ENCODE measurements at regions not wholly inside any gene's neighbourhood (a gene's known extent, or its start where the extent isn't known, plus 50 kb on each side); places are given as distances from the start of the nearest gene placed in this dataset.
"Not testable (repeated sequence)": the region's sequence is repeated elsewhere in the genome, so short reads cannot be mapped to it uniquely, and the experiment has no call there.

GRCh38 chr7:113783403-113783802 is 135.4 kb downstream of the PPP1R3A start:
- DNase-seq (ENCODE audit: low spot score): no peak

DNA sequence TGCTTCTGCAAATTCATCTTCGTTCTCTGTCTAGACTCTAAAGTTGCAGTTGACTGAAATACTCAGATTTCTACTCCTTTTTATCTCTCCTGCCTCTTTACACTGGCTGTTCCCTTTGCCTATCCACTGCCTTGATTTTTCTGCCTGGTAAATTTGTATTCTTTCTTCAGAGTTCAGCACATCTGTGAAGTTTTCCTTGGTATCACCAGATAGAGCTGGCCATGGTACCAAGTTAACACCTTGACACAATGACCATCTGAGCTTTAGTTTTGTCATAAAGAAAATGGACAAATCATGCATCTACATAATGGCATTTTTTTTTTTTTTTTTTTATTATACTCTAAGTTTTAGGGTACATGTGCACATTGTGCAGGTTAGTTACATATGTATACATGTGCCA is 143.0 kb downstream of the PPP1R3A start:
- DNase-seq (ENCODE audit: low spot score): no peak

- DNase-seq (ENCODE audit: low spot score): no peak
These were observed 143.4 kb downstream of the PPP1R3A start for GRCh38 chr7:113775401-113775800.

DNA sequence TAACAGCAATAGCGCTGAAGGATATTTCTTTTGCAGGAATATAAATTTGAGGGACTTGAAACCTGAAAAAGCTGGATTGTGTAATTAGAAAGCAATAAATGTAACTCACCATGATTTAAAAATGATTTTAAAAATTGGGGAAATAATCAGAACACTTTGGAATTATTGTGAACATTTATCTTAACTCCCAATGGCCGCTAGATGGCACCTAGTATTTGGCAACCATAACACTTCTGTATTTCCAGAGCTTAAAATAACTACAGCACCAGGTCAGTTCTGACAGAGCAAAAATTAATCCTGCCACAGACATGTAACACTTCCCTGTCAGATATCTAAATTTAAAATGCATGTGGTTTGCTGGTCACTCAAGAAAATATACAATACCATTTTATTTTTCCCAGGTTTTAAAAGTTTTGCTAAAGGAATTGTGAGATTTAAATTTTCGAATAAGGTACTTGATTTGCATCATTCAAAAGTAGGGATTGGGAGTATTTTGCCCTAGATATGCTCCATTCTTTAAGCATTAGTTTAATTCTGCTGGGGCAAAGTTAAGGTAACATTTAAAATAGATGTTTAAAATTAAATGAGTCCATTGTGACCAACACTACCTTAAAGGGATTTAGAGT is 144.5 kb downstream of the PPP1R3A start:
- no peak for DNase-seq (ENCODE audit: low spot score)

DNA sequence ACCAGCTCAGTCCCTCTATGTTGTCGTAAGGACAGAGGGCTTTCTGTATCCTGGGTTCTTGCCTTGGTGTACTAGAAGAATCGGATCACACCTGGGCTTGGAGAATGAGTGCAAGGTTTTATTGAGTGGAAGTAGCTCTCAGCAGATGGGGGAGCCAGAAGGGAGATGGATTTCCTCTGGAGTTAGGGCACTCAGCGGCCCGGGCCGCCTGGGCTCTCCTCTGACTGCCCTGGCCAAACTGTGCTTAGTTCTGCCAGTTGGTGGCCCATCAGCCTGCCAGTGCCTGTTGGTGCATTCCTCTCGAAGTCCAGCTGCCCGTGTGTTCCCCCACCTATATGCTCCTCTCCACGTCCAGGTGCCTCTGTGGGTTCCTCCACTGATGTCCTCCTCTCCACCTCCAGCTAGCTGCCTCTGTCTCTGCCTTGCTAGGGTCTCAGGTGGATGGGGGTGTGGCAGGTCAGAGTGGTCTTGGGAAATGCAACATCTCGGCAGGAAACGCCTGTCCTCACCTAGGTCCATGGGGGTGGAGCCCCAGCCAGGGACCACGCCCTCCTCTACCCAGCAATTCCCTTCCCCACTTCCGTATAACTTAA is 148.6 kb downstream of the PPP1R3A start:
- DNase-seq (ENCODE audit: low spot score): no peak

GRCh38 chr7:113768387-113768786 is 150.4 kb downstream of the PPP1R3A start:
- DNase-seq (ENCODE audit: low spot score): no peak

GRCh38 chr7:113764401-113765035 is 154.3 kb downstream of the PPP1R3A start:
- no peak for DNase-seq (ENCODE audit: low spot score)

DNA sequence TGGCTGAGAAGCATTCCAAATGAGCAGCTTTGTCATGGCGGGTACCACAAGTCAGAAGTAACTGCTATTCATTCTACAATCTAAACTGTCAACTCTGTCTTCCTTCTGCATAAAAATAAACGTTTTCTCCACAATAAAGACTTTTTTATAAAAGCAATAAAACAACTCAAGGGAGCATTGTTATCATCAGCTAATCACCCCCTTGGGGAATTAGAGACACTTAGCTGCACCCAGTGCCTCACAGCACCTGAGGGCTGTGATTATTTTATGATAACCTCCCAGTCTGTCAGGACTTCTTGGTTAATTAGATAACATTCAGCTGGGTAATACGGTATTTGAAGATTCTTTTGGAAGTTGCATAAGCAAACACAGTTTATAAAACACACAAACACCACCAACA is 155.6 kb downstream of the PPP1R3A start:
- no peak for DNase-seq (ENCODE audit: low spot score)

DNA sequence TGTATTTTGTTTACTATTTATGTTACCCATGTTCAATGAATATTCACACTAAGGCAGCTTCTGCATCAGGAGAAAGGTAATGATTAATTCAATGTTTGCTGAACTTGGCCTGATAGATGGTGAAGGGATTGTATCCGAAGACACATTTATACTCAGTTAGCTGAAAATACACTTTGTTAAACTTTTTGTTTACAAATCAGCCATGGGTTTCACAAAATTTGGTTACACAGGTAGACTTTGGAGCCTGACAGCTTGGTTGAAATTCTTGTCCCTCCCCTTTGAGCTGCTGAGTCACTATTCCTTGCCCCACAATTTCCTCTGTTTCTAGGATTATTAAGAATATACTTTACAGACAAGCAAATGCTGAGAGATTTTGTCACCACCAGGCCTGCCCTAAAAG is 162.6 kb downstream of the PPP1R3A start:
- DNase-seq (ENCODE audit: low spot score): no peak

DNA sequence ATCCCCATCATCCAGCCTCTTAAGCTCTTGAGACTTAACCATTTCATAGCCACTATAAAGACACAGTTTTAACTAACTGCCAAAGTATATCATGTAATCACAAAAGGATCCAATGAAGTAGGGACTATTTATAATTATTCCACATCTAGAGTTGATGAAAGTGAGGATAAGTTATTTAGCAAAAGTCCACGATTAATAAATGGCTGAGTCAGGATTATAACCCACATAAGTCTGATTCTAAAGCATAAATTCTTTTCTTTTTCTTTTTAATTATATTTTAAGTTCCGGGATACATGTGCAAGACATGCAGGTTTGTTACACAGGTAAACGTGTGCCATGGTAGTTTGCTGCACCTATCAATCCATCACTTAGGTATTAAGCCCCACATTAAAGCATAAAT is 166.1 kb downstream of the PPP1R3A start:
- DNase-seq (ENCODE audit: low spot score): no peak

GRCh38 chr7:113752289-113752688 is 166.5 kb downstream of the PPP1R3A start:
- no peak for DNase-seq (ENCODE audit: low spot score)

GRCh38 chr7:113751547-113751946 is 167.3 kb downstream of the PPP1R3A start:
- DNase-seq (ENCODE audit: low spot score): no peak

DNA sequence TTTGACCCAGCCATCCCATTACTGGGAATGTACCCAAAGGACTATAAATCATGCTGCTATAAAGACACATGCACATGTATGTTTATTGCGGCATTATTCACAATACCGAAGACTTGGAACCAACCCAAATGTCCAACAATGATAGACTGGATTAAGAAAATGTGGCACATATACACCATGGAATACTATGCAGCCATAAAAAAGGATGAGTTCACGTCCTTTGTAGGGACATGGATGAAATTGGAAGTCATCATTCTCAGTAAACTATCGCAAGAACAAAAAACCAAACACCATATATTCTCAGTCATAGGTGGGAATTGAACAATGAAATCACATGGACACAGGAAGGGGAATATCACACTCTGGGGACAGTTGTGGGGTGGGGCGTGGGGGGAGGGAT is 170.4 kb downstream of the PPP1R3A start:
- DNase-seq (ENCODE audit: low spot score): not testable (repeated sequence)

DNA sequence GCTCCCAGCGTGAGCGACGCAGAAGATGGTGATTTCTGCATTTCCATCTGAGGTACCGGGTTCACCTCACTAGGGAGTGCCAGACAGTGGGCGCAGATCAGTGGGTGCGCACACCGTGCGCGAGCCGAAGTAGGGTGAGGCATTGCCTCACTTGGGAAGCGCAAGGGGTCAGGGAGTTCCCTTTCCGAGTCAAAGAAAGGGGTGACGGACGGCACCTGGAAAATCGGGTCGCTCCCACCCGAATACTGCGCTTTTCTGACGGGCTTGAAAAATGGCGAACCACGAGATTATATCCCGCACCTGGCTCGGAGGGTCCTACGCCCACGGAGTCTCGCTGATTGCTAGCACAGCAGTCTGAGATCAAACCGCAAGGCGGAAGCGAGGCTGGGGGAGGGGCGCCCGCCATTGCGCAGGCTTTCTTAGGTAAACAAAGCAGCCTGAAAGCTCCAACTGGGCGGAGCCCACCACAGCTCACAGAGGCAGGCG is 175.8 kb downstream of the PPP1R3A start:
- DNase-seq (ENCODE audit: low spot score): not testable (repeated sequence)

GRCh38 chr7:113742377-113742776 is 176.4 kb downstream of the PPP1R3A start:
- DNase-seq (ENCODE audit: low spot score): no peak

DNA sequence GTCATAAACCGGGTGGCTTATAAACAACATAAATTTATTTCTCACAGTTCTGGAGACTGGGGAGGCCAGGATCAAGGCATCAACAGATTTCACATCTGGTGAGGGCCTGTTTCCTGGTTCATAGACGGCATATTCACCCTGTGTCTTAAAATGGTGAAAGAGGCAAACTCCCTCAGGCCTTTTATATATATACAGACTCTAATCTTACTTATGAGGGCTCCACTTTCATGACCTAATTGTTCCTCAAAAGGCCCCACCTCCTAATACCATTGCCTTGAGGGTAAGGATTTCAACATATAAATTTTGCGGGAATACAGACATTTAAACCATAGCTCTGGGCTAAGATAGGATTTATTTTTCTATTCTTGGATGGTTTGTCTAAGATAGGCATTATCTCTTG is 187.2 kb downstream of the PPP1R3A start:
- no peak for DNase-seq (ENCODE audit: low spot score)

DNA sequence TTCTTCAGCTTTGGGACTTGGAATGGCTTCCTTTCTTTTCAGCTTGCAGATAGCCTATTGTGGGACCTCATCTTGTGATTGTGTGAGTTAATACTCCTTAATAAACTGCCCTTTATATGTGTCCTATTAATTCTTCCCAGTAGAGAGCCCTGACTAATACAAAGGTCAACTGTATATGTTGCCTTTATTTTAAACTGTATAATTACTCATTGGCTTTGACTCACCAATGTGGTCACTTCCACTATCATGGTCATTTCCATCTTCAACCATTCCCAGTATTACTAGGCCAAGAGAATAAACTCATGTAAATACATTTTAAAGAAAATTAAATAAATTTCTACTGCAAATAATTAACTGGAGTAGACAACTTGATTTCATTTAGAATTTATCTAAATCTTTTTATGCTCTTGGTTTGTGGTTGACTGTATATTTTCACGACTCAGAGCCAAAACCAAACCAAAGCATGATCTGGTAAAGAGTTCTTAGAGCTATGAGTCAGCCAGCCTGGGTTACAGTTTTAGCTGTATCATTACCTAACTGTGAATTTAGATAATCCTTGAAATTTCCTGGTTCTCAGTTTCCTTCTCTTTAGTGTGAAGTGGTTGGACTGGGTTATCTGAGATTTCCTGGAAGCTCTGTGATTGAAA is 188.4 kb downstream of the PPP1R3A start:
- DNase-seq (ENCODE audit: low spot score): no peak

- DNase-seq (ENCODE audit: low spot score): no peak
These were observed 191.3 kb downstream of the PPP1R3A start for GRCh38 chr7:113727486-113727885.

GRCh38 chr7:113722006-113722405 is 196.8 kb downstream of the PPP1R3A start:
- no peak for DNase-seq (ENCODE audit: low spot score)

DNA sequence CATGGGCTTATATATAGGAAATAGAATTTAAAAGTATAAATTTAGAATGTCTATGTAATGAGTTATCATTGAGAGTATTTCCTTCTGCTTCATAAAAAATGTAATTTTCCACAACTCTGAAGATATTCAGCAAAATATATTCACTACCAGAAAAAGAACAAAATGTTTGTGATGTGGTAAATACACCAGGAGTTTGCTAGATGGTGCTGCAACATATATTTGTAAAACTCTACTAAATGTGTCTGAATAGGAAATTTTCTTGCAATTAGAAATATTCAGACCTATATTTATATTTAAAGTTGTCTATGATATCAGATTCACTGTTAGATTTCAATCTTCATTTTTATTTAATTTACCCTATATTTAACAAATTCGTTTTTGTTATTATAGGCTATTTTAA is 201.1 kb downstream of the PPP1R3A start:
- DNase-seq (ENCODE audit: low spot score): no peak

- no peak for DNase-seq (ENCODE audit: low spot score)
These were observed 202.6 kb downstream of the PPP1R3A start for GRCh38 chr7:113715981-113716856.

DNA sequence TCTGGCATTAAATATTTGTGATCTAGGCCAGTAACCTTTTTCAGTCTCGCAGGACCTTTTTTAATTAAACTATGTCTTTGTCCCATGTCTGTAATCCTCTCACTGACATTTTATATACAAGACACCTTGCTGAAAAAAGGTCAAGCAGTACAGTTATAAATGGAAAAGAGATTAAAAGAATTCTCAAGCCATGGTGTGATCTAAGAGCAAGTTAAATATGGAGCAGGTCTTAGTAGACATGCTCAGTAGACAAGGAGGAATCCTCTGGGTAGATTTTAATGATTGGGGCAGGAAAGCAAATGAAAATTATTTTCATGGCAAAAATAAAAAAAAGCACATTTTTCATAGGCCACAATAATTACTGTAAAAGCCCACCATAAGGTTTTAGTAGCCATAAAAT is 203.5 kb downstream of the PPP1R3A start:
- no peak for DNase-seq (ENCODE audit: low spot score)
